ENCODE measurements at regions not wholly inside any gene's neighbourhood (a gene's known extent, or its start where the extent isn't known, plus 50 kb on each side); places are given as distances from the start of the nearest gene placed in this dataset.
"Not testable (repeated sequence)": the region's sequence is repeated elsewhere in the genome, so short reads cannot be mapped to it uniquely, and the experiment has no call there.

GRCh38 chr2:87629491-87630458 lies 118.1 kb upstream of the PLGLB2 start:
- intact Hi-C loops (cut with micrococcal nuclease); H3K4me1 ChIP-seq (ENCODE audit: insufficient read depth, low read length); H3K27me3 ChIP-seq (ENCODE audit: insufficient read depth, low read length); CTCF ChIA-PET (ENCODE audit: partially characterized antibody); H3K27me3 Mint-ChIP-seq; H3K9me3 ChIP-seq (ENCODE audit: control insufficient read depth in 1 of 2, low read length in 2 of 2); H3K4me1 Mint-ChIP-seq; H3K4me3 Mint-ChIP-seq; H3K9me3 Mint-ChIP-seq; H3K4me3 ChIP-seq (ENCODE audit: low read length in 2 of 2); H3K36me3 Mint-ChIP-seq; POLR2A ChIA-PET (ENCODE audit: partially characterized antibody); DNase-seq; H3K27ac ChIP-seq (ENCODE audit: low read depth, low read length); H3K36me3 ChIP-seq (ENCODE audit: insufficient read depth, low read length): not testable (repeated sequence)
- peak overlapping the region in 1 of 7 donors; percentile 37 for H3K27ac Mint-ChIP-seq

GRCh38 chr2:87630892-87631291 lies 117.0 kb upstream of the PLGLB2 start:
- H3K4me3 ChIP-seq (ENCODE audit: low read length in 2 of 2); H3K27me3 Mint-ChIP-seq; H3K9me3 Mint-ChIP-seq; POLR2A ChIA-PET (ENCODE audit: partially characterized antibody); H3K4me1 ChIP-seq (ENCODE audit: insufficient read depth, low read length); H3K4me1 Mint-ChIP-seq; H3K27ac Mint-ChIP-seq; CTCF ChIA-PET (ENCODE audit: partially characterized antibody); DNase-seq; intact Hi-C loops (cut with micrococcal nuclease); H3K36me3 ChIP-seq (ENCODE audit: insufficient read depth, low read length); H3K27ac ChIP-seq (ENCODE audit: low read depth, low read length); H3K36me3 Mint-ChIP-seq; H3K4me3 Mint-ChIP-seq; H3K9me3 ChIP-seq (ENCODE audit: control insufficient read depth in 1 of 2, low read length in 2 of 2); H3K27me3 ChIP-seq (ENCODE audit: insufficient read depth, low read length): not testable (repeated sequence)

- H3K4me1 Mint-ChIP-seq; H3K9me3 Mint-ChIP-seq; intact Hi-C loops (cut with micrococcal nuclease); POLR2A ChIA-PET (ENCODE audit: partially characterized antibody); DNase-seq; CTCF ChIA-PET (ENCODE audit: partially characterized antibody); H3K27me3 Mint-ChIP-seq; H3K36me3 ChIP-seq (ENCODE audit: insufficient read depth, low read length); H3K4me3 Mint-ChIP-seq; H3K27ac ChIP-seq (ENCODE audit: low read depth, low read length); H3K4me3 ChIP-seq (ENCODE audit: low read length in 2 of 2); H3K27me3 ChIP-seq (ENCODE audit: insufficient read depth, low read length); H3K27ac Mint-ChIP-seq; H3K36me3 Mint-ChIP-seq; H3K4me1 ChIP-seq (ENCODE audit: insufficient read depth, low read length); H3K9me3 ChIP-seq (ENCODE audit: control insufficient read depth in 1 of 2, low read length in 2 of 2): not testable (repeated sequence)
These were observed 116.5 kb upstream of the PLGLB2 start for GRCh38 chr2:87631402-87631801.

GRCh38 chr2:87633287-87633963 lies 114.5 kb upstream of the PLGLB2 start:
- CTCF ChIA-PET (ENCODE audit: partially characterized antibody); H3K9me3 Mint-ChIP-seq; H3K36me3 Mint-ChIP-seq; H3K27ac Mint-ChIP-seq; H3K4me3 Mint-ChIP-seq; H3K9me3 ChIP-seq (ENCODE audit: control insufficient read depth in 1 of 2, low read length in 2 of 2); DNase-seq; H3K36me3 ChIP-seq (ENCODE audit: insufficient read depth, low read length); H3K27me3 Mint-ChIP-seq; POLR2A ChIA-PET (ENCODE audit: partially characterized antibody); intact Hi-C loops (cut with micrococcal nuclease); H3K4me1 ChIP-seq (ENCODE audit: insufficient read depth, low read length); H3K4me3 ChIP-seq (ENCODE audit: low read length in 2 of 2); H3K4me1 Mint-ChIP-seq; H3K27me3 ChIP-seq (ENCODE audit: insufficient read depth, low read length); H3K27ac ChIP-seq (ENCODE audit: low read depth, low read length): not testable (repeated sequence)

GRCh38 chr2:87634106-87634505 lies 113.8 kb upstream of the PLGLB2 start:
- CTCF ChIA-PET (ENCODE audit: partially characterized antibody); H3K9me3 Mint-ChIP-seq; H3K27ac ChIP-seq (ENCODE audit: low read depth, low read length); H3K27me3 Mint-ChIP-seq; POLR2A ChIA-PET (ENCODE audit: partially characterized antibody); H3K4me3 ChIP-seq (ENCODE audit: low read length in 2 of 2); DNase-seq; H3K36me3 Mint-ChIP-seq; H3K27me3 ChIP-seq (ENCODE audit: insufficient read depth, low read length); H3K4me1 Mint-ChIP-seq; intact Hi-C loops (cut with micrococcal nuclease); H3K4me3 Mint-ChIP-seq; H3K36me3 ChIP-seq (ENCODE audit: insufficient read depth, low read length); H3K4me1 ChIP-seq (ENCODE audit: insufficient read depth, low read length); H3K9me3 ChIP-seq (ENCODE audit: control insufficient read depth in 1 of 2, low read length in 2 of 2); H3K27ac Mint-ChIP-seq: not testable (repeated sequence)

- H3K4me1 Mint-ChIP-seq; H3K36me3 ChIP-seq (ENCODE audit: insufficient read depth, low read length); H3K27ac ChIP-seq (ENCODE audit: low read depth, low read length); POLR2A ChIA-PET (ENCODE audit: partially characterized antibody); H3K4me3 Mint-ChIP-seq; H3K27me3 ChIP-seq (ENCODE audit: insufficient read depth, low read length); H3K4me1 ChIP-seq (ENCODE audit: insufficient read depth, low read length); H3K9me3 ChIP-seq (ENCODE audit: control insufficient read depth in 1 of 2, low read length in 2 of 2); H3K27me3 Mint-ChIP-seq; H3K27ac Mint-ChIP-seq; CTCF ChIA-PET (ENCODE audit: partially characterized antibody); H3K4me3 ChIP-seq (ENCODE audit: low read length in 2 of 2); H3K9me3 Mint-ChIP-seq; H3K36me3 Mint-ChIP-seq; DNase-seq; intact Hi-C loops (cut with micrococcal nuclease): not testable (repeated sequence)
These were observed 112.8 kb upstream of the PLGLB2 start for GRCh38 chr2:87634971-87635650.

- H3K4me3 Mint-ChIP-seq; H3K4me1 ChIP-seq (ENCODE audit: insufficient read depth, low read length); H3K4me3 ChIP-seq (ENCODE audit: low read length in 2 of 2); DNase-seq; H3K9me3 ChIP-seq (ENCODE audit: control insufficient read depth in 1 of 2, low read length in 2 of 2); H3K27ac Mint-ChIP-seq; H3K36me3 ChIP-seq (ENCODE audit: insufficient read depth, low read length); H3K9me3 Mint-ChIP-seq; intact Hi-C loops (cut with micrococcal nuclease); H3K36me3 Mint-ChIP-seq; CTCF ChIA-PET (ENCODE audit: partially characterized antibody); H3K27ac ChIP-seq (ENCODE audit: low read depth, low read length); H3K27me3 ChIP-seq (ENCODE audit: insufficient read depth, low read length); H3K27me3 Mint-ChIP-seq; H3K4me1 Mint-ChIP-seq; POLR2A ChIA-PET (ENCODE audit: partially characterized antibody): not testable (repeated sequence)
These were observed 111.6 kb upstream of the PLGLB2 start for GRCh38 chr2:87636246-87636645.
